LNCAP (cell line): ENCODE measurements at regions not wholly inside any gene's neighbourhood (a gene's known extent, or its start where the extent isn't known, plus 50 kb on each side); places are given as distances from the start of the nearest gene placed in this dataset.

Experiments
- CTCF ChIP-seq: fragments of 450-650 bp; IDR thresholded peaks from 2 replicates; pipeline ENCODE4 v1.5.1; 2017; ENCODE audit warnings: mild to moderate bottlenecking

- TF ChIP-seq CTCF, result no peak
These were observed 198.3 kb downstream of the RPS24 start for GRCh38 chr10:78231939-78232338.

GRCh38 chr10:78236416-78237015, 202.9 kb downstream of the RPS24 start:
- TF ChIP-seq CTCF, result no peak

- TF ChIP-seq CTCF, result no peak
These were observed 213.6 kb downstream of the RPS24 start for GRCh38 chr10:78247266-78247665.

GRCh38 chr10:78247821-78248220, 214.2 kb downstream of the RPS24 start:
- TF ChIP-seq CTCF, result no peak

- no peak for TF ChIP-seq CTCF
These were observed 215.2 kb downstream of the RPS24 start for GRCh38 chr10:78248651-78249464.

GRCh38 chr10:78249690-78250089, 216.0 kb downstream of the RPS24 start:
- TF ChIP-seq CTCF, result no peak

- TF ChIP-seq CTCF, result no peak
These were observed 216.8 kb downstream of the RPS24 start for GRCh38 chr10:78250313-78251015.
